B cell (primary cell): ENCODE measurements at regions not wholly inside any gene's neighbourhood (a gene's known extent, or its start where the extent isn't known, plus 50 kb on each side); places are given as distances from the start of the nearest gene placed in this dataset.

Source experiments
- EZH2 ChIP-seq: IDR thresholded peaks from 2 replicates; pipeline ENCODE4 v1.6.1; 2012; ENCODE audit warnings: borderline replicate concordance, low read depth, mild to moderate bottlenecking, moderate library complexity, low read length; ENCODE audit not compliant: insufficient read depth, poor library complexity, severe bottlenecking
- TF ChIP-seq, protein P1 (sequence below): fragments of 200-600 bp; IDR thresholded peaks from one replicate; pipeline ENCODE4 v1.8.0; 2022; ENCODE audit warnings: antibody characterized with exemption, mild to moderate bottlenecking

DNA sequence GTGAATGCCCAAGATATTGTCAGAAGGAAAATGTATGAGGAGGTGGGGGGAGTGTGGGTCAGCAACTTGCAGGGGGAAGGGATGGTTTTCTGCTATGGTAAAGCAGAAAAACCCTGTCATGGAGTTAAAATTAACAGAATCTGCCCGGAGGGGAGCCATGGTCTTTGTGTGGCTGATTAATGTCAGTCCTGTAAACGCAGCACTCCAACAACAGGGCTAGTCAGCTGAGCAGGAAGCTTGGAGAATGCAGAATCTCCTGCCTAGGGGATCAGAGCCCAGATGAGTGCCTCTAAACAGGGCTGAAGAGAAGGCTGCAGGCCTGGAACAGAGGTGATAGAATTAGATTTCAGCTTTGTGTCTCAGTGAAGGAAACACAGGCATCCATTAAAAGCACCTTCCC, 140.9 kb upstream of the MTNR1B start:
- TF ChIP-seq, protein P1, sequence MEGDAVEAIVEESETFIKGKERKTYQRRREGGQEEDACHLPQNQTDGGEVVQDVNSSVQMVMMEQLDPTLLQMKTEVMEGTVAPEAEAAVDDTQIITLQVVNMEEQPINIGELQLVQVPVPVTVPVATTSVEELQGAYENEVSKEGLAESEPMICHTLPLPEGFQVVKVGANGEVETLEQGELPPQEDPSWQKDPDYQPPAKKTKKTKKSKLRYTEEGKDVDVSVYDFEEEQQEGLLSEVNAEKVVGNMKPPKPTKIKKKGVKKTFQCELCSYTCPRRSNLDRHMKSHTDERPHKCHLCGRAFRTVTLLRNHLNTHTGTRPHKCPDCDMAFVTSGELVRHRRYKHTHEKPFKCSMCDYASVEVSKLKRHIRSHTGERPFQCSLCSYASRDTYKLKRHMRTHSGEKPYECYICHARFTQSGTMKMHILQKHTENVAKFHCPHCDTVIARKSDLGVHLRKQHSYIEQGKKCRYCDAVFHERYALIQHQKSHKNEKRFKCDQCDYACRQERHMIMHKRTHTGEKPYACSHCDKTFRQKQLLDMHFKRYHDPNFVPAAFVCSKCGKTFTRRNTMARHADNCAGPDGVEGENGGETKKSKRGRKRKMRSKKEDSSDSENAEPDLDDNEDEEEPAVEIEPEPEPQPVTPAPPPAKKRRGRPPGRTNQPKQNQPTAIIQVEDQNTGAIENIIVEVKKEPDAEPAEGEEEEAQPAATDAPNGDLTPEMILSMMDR: no peak
- no peak for TF ChIP-seq EZH2
